Trophoblast cell (in vitro differentiated cells and primary cell): ENCODE measurements at regions not wholly inside any gene's neighbourhood (a gene's known extent, or its start where the extent isn't known, plus 50 kb on each side); places are given as distances from the start of the nearest gene placed in this dataset.

Experiments
- DNase-seq, 2 donors: peaks; one replicate each; pipeline ENCODE4 v3.0.0-alpha.2; 2016
- H2AFZ ChIP-seq: 2 replicates; pipeline ENCODE4 v1.6.1; 2013; ENCODE audit warnings: low read length, moderate library complexity, mild to moderate bottlenecking; ENCODE audit not compliant: insufficient read depth, poor library complexity
- H2AK5ac ChIP-seq: 2 replicates; pipeline ENCODE4 v1.6.1; 2013; ENCODE audit warnings: mild to moderate bottlenecking, low read length
- H2BK120ac ChIP-seq: 2 replicates; pipeline ENCODE4 v1.6.1; 2013; ENCODE audit warnings: low read length, mild to moderate bottlenecking, moderate library complexity; ENCODE audit not compliant: insufficient read depth, poor library complexity
- H2BK12ac ChIP-seq: 2 replicates; pipeline ENCODE4 v1.6.1; 2013; ENCODE audit warnings: mild to moderate bottlenecking, low read length, moderate library complexity
- H2BK5ac ChIP-seq: 2 replicates; pipeline ENCODE4 v1.6.1; 2013; ENCODE audit warnings: low read length, low read depth, moderate library complexity, mild to moderate bottlenecking; ENCODE audit not compliant: poor library complexity
- H3K14ac ChIP-seq: 2 replicates; pipeline ENCODE4 v1.6.1; 2013; ENCODE audit warnings: mild to moderate bottlenecking, low read length
- H3K18ac ChIP-seq: 2 replicates; pipeline ENCODE4 v1.6.1; 2013; ENCODE audit warnings: mild to moderate bottlenecking, low read length
- H3K23ac ChIP-seq: 2 replicates; pipeline ENCODE4 v1.6.1; 2013; ENCODE audit warnings: low read length
- H3K27ac ChIP-seq: 2 replicates; pipeline ENCODE4 v1.5.1; 2013; ENCODE audit warnings: low read depth, mild to moderate bottlenecking, inconsistent platforms, low read length, moderate library complexity
- H3K27me3 ChIP-seq: 2 replicates; pipeline ENCODE4 v1.6.1; 2013; ENCODE audit warnings: inconsistent platforms, mild to moderate bottlenecking, low read length, moderate library complexity; ENCODE audit not compliant: insufficient read depth
- H3K36me3 ChIP-seq, 2 experiments: 1 replicate in 1 of 2; 2 replicates in 1 of 2; pipeline ENCODE4 v1.6.1; 2013; ENCODE audit warnings: low read length in 2 of 2, mild to moderate bottlenecking in 2 of 2, moderate library complexity in 1 of 2; ENCODE audit not compliant: insufficient read depth in 2 of 2, control insufficient read depth in 1 of 2
- H3K4ac ChIP-seq: 2 replicates; pipeline ENCODE4 v1.6.1; 2013; ENCODE audit warnings: low read depth, mild to moderate bottlenecking, low read length, moderate library complexity
- H3K4me1 ChIP-seq, 2 experiments: 1 replicate in 1 of 2; 2 replicates in 1 of 2; pipeline ENCODE4 v1.6.1; 2013; ENCODE audit warnings: low read length in 2 of 2, mild to moderate bottlenecking in 2 of 2, moderate library complexity in 1 of 2; ENCODE audit not compliant: insufficient read depth in 2 of 2, control insufficient read depth in 1 of 2
- H3K4me2 ChIP-seq: 2 replicates; pipeline ENCODE4 v1.6.1; 2013; ENCODE audit warnings: inconsistent platforms, mild to moderate bottlenecking, low read length, moderate library complexity
- H3K4me3 ChIP-seq: 2 replicates; pipeline ENCODE4 v1.5.1; 2013; ENCODE audit warnings: mild to moderate bottlenecking, low read depth, low read length, inconsistent platforms
- H3K79me1 ChIP-seq: one replicate; pipeline ENCODE4 v1.6.1; 2013; ENCODE audit warnings: low read length
- H3K79me2 ChIP-seq: 2 replicates; pipeline ENCODE4 v1.6.1; 2013; ENCODE audit warnings: low read length, mild to moderate bottlenecking; ENCODE audit not compliant: control insufficient read depth, insufficient read depth, poor library complexity
- H3K9ac ChIP-seq: 2 replicates; pipeline ENCODE4 v1.6.1; 2013; ENCODE audit warnings: mild to moderate bottlenecking, low read length
- H3K9me3 ChIP-seq: 2 replicates; pipeline ENCODE4 v1.6.1; 2013; ENCODE audit warnings: low read depth, mild to moderate bottlenecking, control low read depth, inconsistent platforms, low read length; ENCODE audit not compliant: insufficient read depth
- H4K12ac ChIP-seq: 2 replicates; pipeline ENCODE4 v1.6.1; 2013; ENCODE audit warnings: low read depth, mild to moderate bottlenecking, low read length, moderate library complexity
- H4K8ac ChIP-seq: 2 replicates; pipeline ENCODE4 v1.6.1; 2013; ENCODE audit warnings: low read depth, mild to moderate bottlenecking, low read length, moderate library complexity
- H4K91ac ChIP-seq: one replicate; pipeline ENCODE4 v1.6.1; 2013; ENCODE audit warnings: low read depth, mild to moderate bottlenecking, low read length, moderate library complexity
- whole genome bisulfite sequencing: extraction: QIAGEN DNeasy Blood & Tissue Kit; methylation state at CpG from one replicate; pipeline ENCODE4 v1.1.7; 2013; ENCODE audit warnings: missing lambda C conversion rate; ENCODE audit not compliant: insufficient read length, insufficient coverage; ENCODE audit errors: extremely low coverage; 5-methylcytosine and 5-hydroxymethylcytosine counted together

DNA sequence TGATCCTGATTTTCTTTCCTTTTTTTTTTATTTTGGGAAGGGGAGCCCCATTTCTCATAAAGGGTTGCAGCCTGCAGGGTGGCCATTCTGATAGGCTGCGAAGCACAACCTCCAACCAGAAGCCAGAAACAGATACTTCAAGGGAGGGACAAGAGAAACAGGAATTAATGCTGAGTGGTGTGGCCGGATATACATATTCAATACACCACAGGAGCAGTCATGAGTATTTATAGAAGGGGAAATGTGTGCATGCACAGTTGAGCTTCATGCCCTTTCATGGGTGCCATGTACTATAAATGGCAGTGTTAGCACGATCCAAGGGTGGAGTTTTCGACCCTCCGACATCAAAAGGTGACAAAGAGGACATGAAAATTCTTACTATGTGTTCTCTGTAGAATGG, 320.8 kb downstream of the CBLN1 start:
- H4K91ac ChIP-seq = no peak overlapping the region
- H3K27me3 ChIP-seq = no peaks in the 10 kb centered on the region
- no peaks in the 10 kb centered on the region for H3K79me2 ChIP-seq
- H3K4me1 ChIP-seq = peaks cover 6 to 17% of the 10 kb centered on the region in 2 experiments
- no peak overlapping the region for H2AK5ac ChIP-seq
- H3K9ac ChIP-seq = no peak overlapping the region
- H3K27ac ChIP-seq = no peak overlapping the region
- no peaks in the 10 kb centered on the region for H3K79me1 ChIP-seq
- WGBS = no CpG with 5 or more reads among the region's 5 CpGs
- no peaks in the 10 kb centered on the region for H3K9me3 ChIP-seq
- no peak overlapping the region for H2BK5ac ChIP-seq
- no peak overlapping the region for H3K4ac ChIP-seq
- H3K4me2 ChIP-seq = no peak overlapping the region
- H2BK12ac ChIP-seq = no peak overlapping the region
- H3K18ac ChIP-seq = no peak overlapping the region
- H3K14ac ChIP-seq = no peak overlapping the region
- H3K23ac ChIP-seq = no peak overlapping the region
- DNase-seq = no peak
- no peak overlapping the region for H3K4me3 ChIP-seq
- H4K12ac ChIP-seq = no peak overlapping the region
- H2AFZ ChIP-seq = no peak overlapping the region
- H3K36me3 ChIP-seq = no peaks in the 10 kb centered on the region
- H4K8ac ChIP-seq = no peak overlapping the region
- H2BK120ac ChIP-seq = no peak overlapping the region

DNA sequence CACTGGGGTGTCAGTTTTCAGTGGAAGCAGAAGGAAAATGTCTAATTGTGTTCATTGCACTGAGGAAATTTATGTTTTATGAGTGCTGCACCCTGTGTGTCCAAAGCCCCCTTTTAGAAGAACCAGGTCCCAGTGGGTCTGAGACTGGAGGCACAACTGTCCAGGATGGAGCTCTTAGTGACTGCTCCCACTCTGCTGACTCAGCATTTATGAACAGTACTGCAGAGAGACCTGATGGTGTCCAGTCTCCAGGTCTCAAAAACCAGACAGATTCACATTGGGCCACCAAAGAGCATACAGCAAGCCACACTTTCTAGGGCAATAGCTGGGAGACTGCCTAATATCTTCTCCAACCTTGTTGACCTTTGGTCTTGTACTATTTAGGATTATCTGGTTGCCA, 321.9 kb downstream of the CBLN1 start:
- H2AFZ ChIP-seq = no peak overlapping the region
- H3K27me3 ChIP-seq = no peaks in the 10 kb centered on the region
- no peak overlapping the region for H3K4me2 ChIP-seq
- H2AK5ac ChIP-seq = no peak overlapping the region
- no peaks in the 10 kb centered on the region for H3K79me2 ChIP-seq
- no peak overlapping the region for H3K27ac ChIP-seq
- H4K8ac ChIP-seq = no peak overlapping the region
- no peak overlapping the region for H3K23ac ChIP-seq
- no peak overlapping the region for H2BK12ac ChIP-seq
- H3K4ac ChIP-seq = no peak overlapping the region
- H3K4me3 ChIP-seq = no peak overlapping the region
- no peak overlapping the region for H2BK5ac ChIP-seq
- H3K36me3 ChIP-seq = no peaks in the 10 kb centered on the region
- no peak overlapping the region for H4K91ac ChIP-seq
- peaks cover 6 to 15% of the 10 kb centered on the region in 2 experiments for H3K4me1 ChIP-seq
- no peak overlapping the region for H2BK120ac ChIP-seq
- DNase-seq = no peak
- H3K9ac ChIP-seq = no peak overlapping the region
- H3K79me1 ChIP-seq = no peaks in the 10 kb centered on the region
- H3K14ac ChIP-seq = no peak overlapping the region
- no peak overlapping the region for H4K12ac ChIP-seq
- H3K18ac ChIP-seq = no peak overlapping the region
- no peaks in the 10 kb centered on the region for H3K9me3 ChIP-seq

DNA sequence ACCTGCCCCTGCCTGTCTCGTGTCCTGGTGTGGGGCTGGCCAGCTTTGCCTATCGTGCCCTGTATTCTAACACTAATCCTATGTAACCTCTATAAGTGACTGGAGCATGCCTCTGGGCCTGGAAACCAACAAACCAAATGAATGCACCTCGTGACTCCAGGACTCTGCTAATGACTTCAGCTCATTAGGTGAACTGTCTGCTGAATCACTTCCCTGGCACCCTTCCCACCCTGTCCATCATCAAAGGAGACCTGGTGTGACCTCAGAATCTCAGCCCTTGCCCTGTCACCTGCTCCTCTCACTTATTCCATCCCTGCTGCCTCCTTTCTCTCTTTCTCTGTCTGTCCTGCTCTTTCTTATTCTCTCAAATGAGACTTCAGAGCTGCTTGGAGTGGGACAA, 322.4 kb downstream of the CBLN1 start:
- H2BK120ac ChIP-seq = no peak overlapping the region
- no peak for DNase-seq
- no CpG with 5 or more reads among the region's 3 CpGs for WGBS
- no peak overlapping the region for H2AK5ac ChIP-seq
- H3K4ac ChIP-seq = no peak overlapping the region
- H3K4me2 ChIP-seq = no peak overlapping the region
- no peak overlapping the region for H2BK5ac ChIP-seq
- H4K8ac ChIP-seq = no peak overlapping the region
- H4K91ac ChIP-seq = no peak overlapping the region
- no peaks in the 10 kb centered on the region for H3K36me3 ChIP-seq
- H2BK12ac ChIP-seq = no peak overlapping the region
- no peak overlapping the region for H3K27ac ChIP-seq
- no peaks in the 10 kb centered on the region for H3K79me1 ChIP-seq
- no peak overlapping the region for H3K23ac ChIP-seq
- H4K12ac ChIP-seq = no peak overlapping the region
- H3K14ac ChIP-seq = no peak overlapping the region
- H3K9me3 ChIP-seq = no peaks in the 10 kb centered on the region
- no peak overlapping the region for H3K4me3 ChIP-seq
- no peak overlapping the region for H3K18ac ChIP-seq
- H3K9ac ChIP-seq = no peak overlapping the region
- H3K27me3 ChIP-seq = no peaks in the 10 kb centered on the region
- no peak overlapping the region for H2AFZ ChIP-seq
- H3K4me1 ChIP-seq = peaks cover 6 to 12% of the 10 kb centered on the region in 2 experiments
- no peaks in the 10 kb centered on the region for H3K79me2 ChIP-seq

DNA sequence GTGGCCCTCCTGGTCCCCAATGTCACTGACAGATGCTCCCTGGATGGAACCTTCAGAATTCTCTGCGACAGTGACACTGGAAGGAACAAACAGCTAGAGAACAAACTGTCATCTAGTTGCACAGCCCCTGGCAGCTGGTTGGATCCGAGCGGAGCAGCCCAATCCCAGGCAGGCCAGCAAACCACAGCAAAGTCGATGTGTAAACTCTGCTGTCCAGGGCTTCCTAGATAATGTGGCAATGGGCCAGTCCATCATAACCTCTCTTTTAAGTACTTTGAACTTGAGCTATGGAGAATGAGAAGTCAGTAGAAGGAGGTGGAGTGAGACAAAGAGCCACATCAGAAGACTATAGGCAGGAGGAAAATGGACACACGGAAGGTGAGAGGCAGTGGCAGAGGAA, 323.0 kb downstream of the CBLN1 start:
- no peak overlapping the region for H3K4ac ChIP-seq
- WGBS = no CpG with 5 or more reads among the region's 5 CpGs
- H2BK12ac ChIP-seq = no peak overlapping the region
- DNase-seq = no peak
- H2BK5ac ChIP-seq = no peak overlapping the region
- no peak overlapping the region for H3K4me2 ChIP-seq
- H3K23ac ChIP-seq = no peak overlapping the region
- H3K9ac ChIP-seq = no peak overlapping the region
- H3K36me3 ChIP-seq = no peaks in the 10 kb centered on the region
- H2AFZ ChIP-seq = no peak overlapping the region
- no peak overlapping the region for H4K91ac ChIP-seq
- no peak overlapping the region for H3K4me3 ChIP-seq
- no peak overlapping the region for H2BK120ac ChIP-seq
- no peaks in the 10 kb centered on the region for H3K79me2 ChIP-seq
- H3K27me3 ChIP-seq = no peaks in the 10 kb centered on the region
- no peak overlapping the region for H2AK5ac ChIP-seq
- no peak overlapping the region for H3K18ac ChIP-seq
- H4K8ac ChIP-seq = no peak overlapping the region
- H3K4me1 ChIP-seq = peaks cover 4 to 8% of the 10 kb centered on the region in 2 experiments
- no peaks in the 10 kb centered on the region for H3K9me3 ChIP-seq
- H3K27ac ChIP-seq = no peak overlapping the region
- no peak overlapping the region for H3K14ac ChIP-seq
- H4K12ac ChIP-seq = no peak overlapping the region
- H3K79me1 ChIP-seq = no peaks in the 10 kb centered on the region
